ENCODE measurements at regions not wholly inside any gene's neighbourhood (a gene's known extent, or its start where the extent isn't known, plus 50 kb on each side); places are given as distances from the start of the nearest gene placed in this dataset.

DNA sequence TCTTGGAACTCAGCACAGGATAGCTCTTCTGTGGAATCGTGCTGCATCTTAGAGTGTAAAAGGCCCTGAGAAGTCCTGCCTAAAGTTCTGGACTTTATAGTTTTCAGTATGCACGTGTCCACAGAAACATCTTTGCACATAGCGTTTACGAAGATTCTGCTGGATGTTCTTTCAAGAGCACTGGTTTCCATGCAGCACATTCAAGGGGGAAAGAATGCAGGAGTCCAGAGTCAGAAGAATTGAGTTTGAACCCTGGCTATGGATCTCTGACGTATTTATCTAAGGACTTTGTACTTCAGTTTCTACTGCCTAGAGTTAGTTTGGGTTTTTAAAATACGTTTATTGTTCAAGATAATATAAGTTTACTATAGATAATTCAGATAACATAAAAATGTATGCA lies 282.8 kb upstream of the ZMIZ1 start:
- no peaks in the 10 kb centered on the region; the same call in none of the 2 replicates for H3K9me3 ChIP-seq (ENCODE audit: control insufficient read depth, insufficient read depth, low read length)
- POLR2A ChIA-PET, result no interaction called here
- DNase-seq (ENCODE audit: low read depth, low spot score), result no peak
- CTCF ChIA-PET, result interaction anchor here (0.6 kb wide), 1 partner anchor 17 kb away, joined by 4 read pairs; no protein-coding TSS in a partner anchor
- H3K4me3 ChIP-seq (ENCODE audit: low read depth, low read length), result no peak overlapping the region
- TF ChIP-seq, protein P1, sequence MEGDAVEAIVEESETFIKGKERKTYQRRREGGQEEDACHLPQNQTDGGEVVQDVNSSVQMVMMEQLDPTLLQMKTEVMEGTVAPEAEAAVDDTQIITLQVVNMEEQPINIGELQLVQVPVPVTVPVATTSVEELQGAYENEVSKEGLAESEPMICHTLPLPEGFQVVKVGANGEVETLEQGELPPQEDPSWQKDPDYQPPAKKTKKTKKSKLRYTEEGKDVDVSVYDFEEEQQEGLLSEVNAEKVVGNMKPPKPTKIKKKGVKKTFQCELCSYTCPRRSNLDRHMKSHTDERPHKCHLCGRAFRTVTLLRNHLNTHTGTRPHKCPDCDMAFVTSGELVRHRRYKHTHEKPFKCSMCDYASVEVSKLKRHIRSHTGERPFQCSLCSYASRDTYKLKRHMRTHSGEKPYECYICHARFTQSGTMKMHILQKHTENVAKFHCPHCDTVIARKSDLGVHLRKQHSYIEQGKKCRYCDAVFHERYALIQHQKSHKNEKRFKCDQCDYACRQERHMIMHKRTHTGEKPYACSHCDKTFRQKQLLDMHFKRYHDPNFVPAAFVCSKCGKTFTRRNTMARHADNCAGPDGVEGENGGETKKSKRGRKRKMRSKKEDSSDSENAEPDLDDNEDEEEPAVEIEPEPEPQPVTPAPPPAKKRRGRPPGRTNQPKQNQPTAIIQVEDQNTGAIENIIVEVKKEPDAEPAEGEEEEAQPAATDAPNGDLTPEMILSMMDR (IDR thresholded peaks at IDR 0.05; ENCODE audit: low read depth, low read length), result no peak
- H3K27me3 ChIP-seq (ENCODE audit: control insufficient read depth, insufficient read depth, low read length), result peaks cover 21% of the 10 kb centered on the region
- H3K27ac ChIP-seq (ENCODE audit: low read depth, low read length), result no peak overlapping the region

DNA sequence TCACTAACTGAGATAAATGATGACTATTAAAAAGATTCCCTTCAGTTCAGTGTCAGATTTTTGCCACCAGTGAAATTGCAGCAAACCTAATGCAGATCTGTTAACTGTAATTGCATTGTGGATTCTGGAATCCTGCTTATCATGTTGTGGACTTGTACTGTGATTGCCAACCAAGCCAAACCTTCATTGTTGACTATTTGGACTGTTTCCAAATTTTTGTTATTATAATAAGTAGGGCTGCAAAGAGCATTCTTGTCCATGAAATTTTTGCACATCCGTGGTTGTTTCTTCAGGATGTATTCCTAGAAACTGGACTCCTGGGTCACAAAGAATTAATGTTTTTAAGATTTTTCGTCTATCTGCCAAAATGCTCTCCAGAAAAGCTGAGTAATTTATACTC lies 281.6 kb upstream of the ZMIZ1 start:
- Histone ChIP-seq H3K27ac (ENCODE audit: low read depth, low read length) (no peak overlapping the region), H3K9me3 (ENCODE audit: control insufficient read depth, insufficient read depth, low read length) (no peaks in the 10 kb centered on the region; the same call in none of the 2 replicates), H3K27me3 (ENCODE audit: control insufficient read depth, insufficient read depth, low read length) (peaks cover 19% of the 10 kb centered on the region), H3K4me3 (ENCODE audit: low read depth, low read length) (no peak overlapping the region)
- CTCF ChIA-PET, result no interaction called here
- DNase-seq (ENCODE audit: low read depth, low spot score), result no peak
- TF ChIP-seq, protein P1 (IDR thresholded peaks at IDR 0.05; ENCODE audit: low read depth, low read length), result no peak
- POLR2A ChIA-PET, result no interaction called here

DNA sequence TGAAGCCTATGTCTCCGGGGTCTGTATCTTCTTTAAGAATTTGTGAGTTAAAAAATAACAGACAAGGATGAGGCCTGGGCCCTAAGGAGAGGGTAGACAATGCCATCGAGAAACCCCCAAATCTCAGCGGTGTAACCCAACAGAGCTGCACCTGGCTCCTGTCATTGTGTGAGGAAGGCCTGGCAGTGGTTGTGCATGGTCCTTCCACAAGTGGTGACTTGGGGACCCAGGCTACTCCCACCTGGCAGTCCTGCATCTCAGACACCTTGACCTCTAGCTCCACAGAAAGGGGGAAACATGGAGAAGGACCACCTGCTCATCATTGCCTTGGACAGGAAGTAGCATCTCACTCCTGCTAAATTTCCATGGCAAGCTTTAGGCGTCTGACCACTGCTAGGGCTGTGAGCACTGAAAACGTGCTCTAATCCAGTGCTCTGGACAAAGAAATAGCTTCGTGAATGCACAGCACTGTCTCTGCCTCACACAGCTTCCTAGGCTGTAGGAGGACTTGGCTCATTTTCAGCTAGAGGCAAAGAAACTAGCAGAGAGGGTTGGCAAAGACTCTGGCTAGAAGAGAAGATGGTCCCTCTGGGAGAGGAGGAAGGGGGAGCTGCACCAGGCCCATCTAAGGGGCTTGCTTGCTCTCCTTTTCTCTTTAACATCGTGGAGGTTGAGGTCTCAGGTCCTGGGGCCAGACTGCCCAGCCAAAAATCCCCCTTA lies 273.9 kb upstream of the ZMIZ1 start:
- POLR2A ChIA-PET, result no interaction called here
- TF ChIP-seq, protein P1 (IDR thresholded peaks at IDR 0.05; ENCODE audit: low read depth, low read length), result no peak
- H3K4me3 ChIP-seq (ENCODE audit: low read depth, low read length), result no peak overlapping the region
- CTCF ChIA-PET, result no interaction called here
- no peak overlapping the region for H3K27ac ChIP-seq (ENCODE audit: low read depth, low read length)
- no peak for DNase-seq (ENCODE audit: low read depth, low spot score)
- H3K27me3 ChIP-seq (ENCODE audit: control insufficient read depth, insufficient read depth, low read length), result peaks cover 34% of the 10 kb centered on the region
- peaks cover 8% of the 10 kb centered on the region; the same call in 1 of the 2 replicates for H3K9me3 ChIP-seq (ENCODE audit: control insufficient read depth, insufficient read depth, low read length)

DNA sequence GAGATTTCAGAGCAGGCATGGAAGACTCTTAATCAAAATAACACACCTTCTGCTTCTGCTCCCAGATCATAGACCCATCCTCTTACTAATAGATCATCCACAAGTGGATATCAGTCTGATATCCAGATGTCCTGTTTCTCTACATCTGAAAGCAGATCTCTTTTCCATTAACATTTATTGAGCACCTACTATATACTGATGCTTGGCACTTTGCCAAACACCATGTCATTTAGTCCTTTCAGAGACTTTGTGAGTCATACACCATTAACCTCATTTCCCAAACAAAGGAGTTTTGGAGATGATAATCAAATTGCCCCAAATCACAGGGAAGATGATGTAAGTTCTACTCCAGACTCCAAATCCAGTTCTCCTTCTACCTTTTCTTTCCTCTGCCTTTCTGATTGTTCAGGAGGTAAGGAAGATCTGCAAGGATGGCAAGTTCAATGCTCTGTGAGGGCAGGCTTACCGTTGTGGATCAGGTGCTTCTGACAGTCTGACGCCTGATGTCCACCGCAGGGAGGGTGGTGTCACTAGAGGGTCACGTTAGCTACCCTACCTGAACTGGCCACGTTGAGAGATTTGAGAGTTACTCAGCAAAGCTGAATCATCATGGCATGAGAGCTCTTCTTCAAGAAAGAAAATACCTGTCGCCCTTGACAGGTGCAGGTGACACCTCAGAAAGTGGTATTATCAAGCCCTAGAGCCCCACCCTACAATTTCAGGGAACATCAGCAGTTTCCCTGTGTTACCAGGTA lies 269.6 kb upstream of the ZMIZ1 start:
- DNase-seq (ENCODE audit: low read depth, low spot score), result no peak
- CTCF ChIA-PET, result no interaction called here
- peaks cover 34% of the 10 kb centered on the region for H3K27me3 ChIP-seq (ENCODE audit: control insufficient read depth, insufficient read depth, low read length)

More for the DNA sequence above, 269.6 kb upstream of the ZMIZ1 start:
- TF ChIP-seq, protein P1 (IDR thresholded peaks at IDR 0.05; ENCODE audit: low read depth, low read length), result no peak
- Histone ChIP-seq H3K9me3 (ENCODE audit: control insufficient read depth, insufficient read depth, low read length) (no peaks in the 10 kb centered on the region; the same call in 1 of the 2 replicates), H3K4me3 (ENCODE audit: low read depth, low read length) (no peak overlapping the region), H3K27ac (ENCODE audit: low read depth, low read length) (no peak overlapping the region)
- POLR2A ChIA-PET, result no interaction called here
